ENCODE measurements at regions not wholly inside any gene's neighbourhood (a gene's known extent, or its start where the extent isn't known, plus 50 kb on each side); places are given as distances from the start of the nearest gene placed in this dataset.

GRCh38 chr15:97648728-97649127 lies 311.8 kb upstream of the ARRDC4 start:
- Mint-ChIP-seq H3K27me3 (ENCODE audit: low read depth) (peaks cover 24% of the 10 kb centered on the region), H3K4me3 (no peak overlapping the region), H3K9me3 (no peaks in the 10 kb centered on the region), H3K4me1 (peaks cover 11% of the 10 kb centered on the region), H3K27ac (no peak overlapping the region), H3K36me3 (no peaks in the 10 kb centered on the region)
- no peak for ATAC-seq
- ChIA-PET POLR2A (no interaction called here), CTCF (no interaction called here)
- DNase-seq (ENCODE audit: low spot score), result no peak
- TF ChIP-seq TP53 (CRISPR knock-in tag; IDR thresholded peaks at IDR 0.05), result no peak
- TF ChIP-seq, protein P1, sequence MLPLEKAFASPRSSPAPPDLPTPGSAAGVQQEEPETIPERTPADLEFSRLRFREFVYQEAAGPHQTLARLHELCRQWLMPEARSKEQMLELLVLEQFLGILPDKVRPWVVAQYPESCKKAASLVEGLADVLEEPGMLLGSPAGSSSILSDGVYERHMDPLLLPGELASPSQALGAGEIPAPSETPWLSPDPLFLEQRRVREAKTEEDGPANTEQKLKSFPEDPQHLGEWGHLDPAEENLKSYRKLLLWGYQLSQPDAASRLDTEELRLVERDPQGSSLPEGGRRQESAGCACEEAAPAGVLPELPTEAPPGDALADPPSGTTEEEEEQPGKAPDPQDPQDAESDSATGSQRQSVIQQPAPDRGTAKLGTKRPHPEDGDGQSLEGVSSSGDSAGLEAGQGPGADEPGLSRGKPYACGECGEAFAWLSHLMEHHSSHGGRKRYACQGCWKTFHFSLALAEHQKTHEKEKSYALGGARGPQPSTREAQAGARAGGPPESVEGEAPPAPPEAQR (CRISPR knock-in tag; IDR thresholded peaks at IDR 0.05), result no peak

GRCh38 chr15:97652041-97652440 lies 308.5 kb upstream of the ARRDC4 start:
- peaks cover 35% of the 10 kb centered on the region for H3K4me1 Mint-ChIP-seq
- no peaks in the 10 kb centered on the region for H3K36me3 Mint-ChIP-seq
- peaks cover 29% of the 10 kb centered on the region for H3K27me3 Mint-ChIP-seq (ENCODE audit: low read depth)
- H3K9me3 Mint-ChIP-seq, result no peaks in the 10 kb centered on the region
- ChIA-PET POLR2A (no interaction called here), CTCF (no interaction called here)
- TF ChIP-seq, protein P2, sequence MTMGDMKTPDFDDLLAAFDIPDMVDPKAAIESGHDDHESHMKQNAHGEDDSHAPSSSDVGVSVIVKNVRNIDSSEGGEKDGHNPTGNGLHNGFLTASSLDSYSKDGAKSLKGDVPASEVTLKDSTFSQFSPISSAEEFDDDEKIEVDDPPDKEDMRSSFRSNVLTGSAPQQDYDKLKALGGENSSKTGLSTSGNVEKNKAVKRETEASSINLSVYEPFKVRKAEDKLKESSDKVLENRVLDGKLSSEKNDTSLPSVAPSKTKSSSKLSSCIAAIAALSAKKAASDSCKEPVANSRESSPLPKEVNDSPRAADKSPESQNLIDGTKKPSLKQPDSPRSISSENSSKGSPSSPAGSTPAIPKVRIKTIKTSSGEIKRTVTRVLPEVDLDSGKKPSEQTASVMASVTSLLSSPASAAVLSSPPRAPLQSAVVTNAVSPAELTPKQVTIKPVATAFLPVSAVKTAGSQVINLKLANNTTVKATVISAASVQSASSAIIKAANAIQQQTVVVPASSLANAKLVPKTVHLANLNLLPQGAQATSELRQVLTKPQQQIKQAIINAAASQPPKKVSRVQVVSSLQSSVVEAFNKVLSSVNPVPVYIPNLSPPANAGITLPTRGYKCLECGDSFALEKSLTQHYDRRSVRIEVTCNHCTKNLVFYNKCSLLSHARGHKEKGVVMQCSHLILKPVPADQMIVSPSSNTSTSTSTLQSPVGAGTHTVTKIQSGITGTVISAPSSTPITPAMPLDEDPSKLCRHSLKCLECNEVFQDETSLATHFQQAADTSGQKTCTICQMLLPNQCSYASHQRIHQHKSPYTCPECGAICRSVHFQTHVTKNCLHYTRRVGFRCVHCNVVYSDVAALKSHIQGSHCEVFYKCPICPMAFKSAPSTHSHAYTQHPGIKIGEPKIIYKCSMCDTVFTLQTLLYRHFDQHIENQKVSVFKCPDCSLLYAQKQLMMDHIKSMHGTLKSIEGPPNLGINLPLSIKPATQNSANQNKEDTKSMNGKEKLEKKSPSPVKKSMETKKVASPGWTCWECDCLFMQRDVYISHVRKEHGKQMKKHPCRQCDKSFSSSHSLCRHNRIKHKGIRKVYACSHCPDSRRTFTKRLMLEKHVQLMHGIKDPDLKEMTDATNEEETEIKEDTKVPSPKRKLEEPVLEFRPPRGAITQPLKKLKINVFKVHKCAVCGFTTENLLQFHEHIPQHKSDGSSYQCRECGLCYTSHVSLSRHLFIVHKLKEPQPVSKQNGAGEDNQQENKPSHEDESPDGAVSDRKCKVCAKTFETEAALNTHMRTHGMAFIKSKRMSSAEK (CRISPR knock-in tag; IDR thresholded peaks at IDR 0.05; ENCODE audit: borderline replicate concordance), result no peak
- TF ChIP-seq, protein P1 (CRISPR knock-in tag; IDR thresholded peaks at IDR 0.05), result no peak
- no peak for TF ChIP-seq JUN (CRISPR knock-in tag; IDR thresholded peaks at IDR 0.05)
- TF ChIP-seq GABPB1 (CRISPR knock-in tag; IDR thresholded peaks at IDR 0.05), result no peak
- no peak for TF ChIP-seq ATF6 (CRISPR knock-in tag; IDR thresholded peaks at IDR 0.05)
- no peak for TF ChIP-seq FOXJ3 (CRISPR knock-in tag; IDR thresholded peaks at IDR 0.05; ENCODE audit: borderline replicate concordance)
- no peak for TF ChIP-seq GRHL2 (CRISPR knock-in tag; IDR thresholded peaks at IDR 0.05; ENCODE audit: insufficient replicate concordance, severe bottlenecking)
- TF ChIP-seq ZNF423 (CRISPR knock-in tag; IDR thresholded peaks at IDR 0.05), result no peak
- TF ChIP-seq, protein P3, sequence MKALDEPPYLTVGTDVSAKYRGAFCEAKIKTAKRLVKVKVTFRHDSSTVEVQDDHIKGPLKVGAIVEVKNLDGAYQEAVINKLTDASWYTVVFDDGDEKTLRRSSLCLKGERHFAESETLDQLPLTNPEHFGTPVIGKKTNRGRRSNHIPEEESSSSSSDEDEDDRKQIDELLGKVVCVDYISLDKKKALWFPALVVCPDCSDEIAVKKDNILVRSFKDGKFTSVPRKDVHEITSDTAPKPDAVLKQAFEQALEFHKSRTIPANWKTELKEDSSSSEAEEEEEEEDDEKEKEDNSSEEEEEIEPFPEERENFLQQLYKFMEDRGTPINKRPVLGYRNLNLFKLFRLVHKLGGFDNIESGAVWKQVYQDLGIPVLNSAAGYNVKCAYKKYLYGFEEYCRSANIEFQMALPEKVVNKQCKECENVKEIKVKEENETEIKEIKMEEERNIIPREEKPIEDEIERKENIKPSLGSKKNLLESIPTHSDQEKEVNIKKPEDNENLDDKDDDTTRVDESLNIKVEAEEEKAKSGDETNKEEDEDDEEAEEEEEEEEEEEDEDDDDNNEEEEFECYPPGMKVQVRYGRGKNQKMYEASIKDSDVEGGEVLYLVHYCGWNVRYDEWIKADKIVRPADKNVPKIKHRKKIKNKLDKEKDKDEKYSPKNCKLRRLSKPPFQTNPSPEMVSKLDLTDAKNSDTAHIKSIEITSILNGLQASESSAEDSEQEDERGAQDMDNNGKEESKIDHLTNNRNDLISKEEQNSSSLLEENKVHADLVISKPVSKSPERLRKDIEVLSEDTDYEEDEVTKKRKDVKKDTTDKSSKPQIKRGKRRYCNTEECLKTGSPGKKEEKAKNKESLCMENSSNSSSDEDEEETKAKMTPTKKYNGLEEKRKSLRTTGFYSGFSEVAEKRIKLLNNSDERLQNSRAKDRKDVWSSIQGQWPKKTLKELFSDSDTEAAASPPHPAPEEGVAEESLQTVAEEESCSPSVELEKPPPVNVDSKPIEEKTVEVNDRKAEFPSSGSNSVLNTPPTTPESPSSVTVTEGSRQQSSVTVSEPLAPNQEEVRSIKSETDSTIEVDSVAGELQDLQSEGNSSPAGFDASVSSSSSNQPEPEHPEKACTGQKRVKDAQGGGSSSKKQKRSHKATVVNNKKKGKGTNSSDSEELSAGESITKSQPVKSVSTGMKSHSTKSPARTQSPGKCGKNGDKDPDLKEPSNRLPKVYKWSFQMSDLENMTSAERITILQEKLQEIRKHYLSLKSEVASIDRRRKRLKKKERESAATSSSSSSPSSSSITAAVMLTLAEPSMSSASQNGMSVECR (CRISPR knock-in tag; IDR thresholded peaks at IDR 0.05; ENCODE audit: borderline replicate concordance), result no peak
- TF ChIP-seq, protein P4, sequence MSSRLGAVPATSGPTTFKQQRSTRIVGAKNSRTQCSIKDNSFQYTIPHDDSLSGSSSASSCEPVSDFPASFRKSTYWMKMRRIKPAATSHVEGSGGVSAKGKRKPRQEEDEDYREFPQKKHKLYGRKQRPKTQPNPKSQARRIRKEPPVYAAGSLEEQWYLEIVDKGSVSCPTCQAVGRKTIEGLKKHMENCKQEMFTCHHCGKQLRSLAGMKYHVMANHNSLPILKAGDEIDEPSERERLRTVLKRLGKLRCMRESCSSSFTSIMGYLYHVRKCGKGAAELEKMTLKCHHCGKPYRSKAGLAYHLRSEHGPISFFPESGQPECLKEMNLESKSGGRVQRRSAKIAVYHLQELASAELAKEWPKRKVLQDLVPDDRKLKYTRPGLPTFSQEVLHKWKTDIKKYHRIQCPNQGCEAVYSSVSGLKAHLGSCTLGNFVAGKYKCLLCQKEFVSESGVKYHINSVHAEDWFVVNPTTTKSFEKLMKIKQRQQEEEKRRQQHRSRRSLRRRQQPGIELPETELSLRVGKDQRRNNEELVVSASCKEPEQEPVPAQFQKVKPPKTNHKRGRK (CRISPR knock-in tag; IDR thresholded peaks at IDR 0.05; ENCODE audit: borderline replicate concordance), result no peak
- TF ChIP-seq, protein P5, sequence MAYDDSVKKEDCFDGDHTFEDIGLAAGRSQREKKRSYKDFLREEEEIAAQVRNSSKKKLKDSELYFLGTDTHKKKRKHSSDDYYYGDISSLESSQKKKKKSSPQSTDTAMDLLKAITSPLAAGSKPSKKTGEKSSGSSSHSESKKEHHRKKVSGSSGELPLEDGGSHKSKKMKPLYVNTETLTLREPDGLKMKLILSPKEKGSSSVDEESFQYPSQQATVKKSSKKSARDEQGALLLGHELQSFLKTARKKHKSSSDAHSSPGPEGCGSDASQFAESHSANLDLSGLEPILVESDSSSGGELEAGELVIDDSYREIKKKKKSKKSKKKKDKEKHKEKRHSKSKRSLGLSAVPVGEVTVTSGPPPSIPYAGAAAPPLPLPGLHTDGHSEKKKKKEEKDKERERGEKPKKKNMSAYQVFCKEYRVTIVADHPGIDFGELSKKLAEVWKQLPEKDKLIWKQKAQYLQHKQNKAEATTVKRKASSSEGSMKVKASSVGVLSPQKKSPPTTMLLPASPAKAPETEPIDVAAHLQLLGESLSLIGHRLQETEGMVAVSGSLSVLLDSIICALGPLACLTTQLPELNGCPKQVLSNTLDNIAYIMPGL (CRISPR knock-in tag; IDR thresholded peaks at IDR 0.05), result no peak
- ATAC-seq (no peak; the same call in 1 of the 2 replicates), DNase-seq (ENCODE audit: low spot score) (no peak)
- peak overlapping the region; percentile 68 for H3K4me3 Mint-ChIP-seq
- H3K27ac Mint-ChIP-seq, result no peak overlapping the region

Data from WTC11 (cell line).